ENCODE measurements at regions not wholly inside any gene's neighbourhood (a gene's known extent, or its start where the extent isn't known, plus 50 kb on each side); places are given as distances from the start of the nearest gene placed in this dataset.

GRCh38 chr15:57827021-57827420 is 120.5 kb downstream of the POLR2M start:
- TF ChIP-seq CTCF (IDR thresholded peaks at IDR 0.05 in 4 of 5, conservative IDR thresholded peaks at IDR 0.05 in 1 of 5) (no peak), POLR2A (IDR thresholded peaks at IDR 0.05) (no peak)

Measured in gastrocnemius medialis (tissue), 4 donors.